Prostate gland (tissue), 2 donors: ENCODE measurements at regions not wholly inside any gene's neighbourhood (a gene's known extent, or its start where the extent isn't known, plus 50 kb on each side); places are given as distances from the start of the nearest gene placed in this dataset.

Experiments
- DNase-seq: peaks from one replicate; pipeline ENCODE4 v3.0.0-alpha.2; 2019; ENCODE audit warnings: low spot score
- H3K27ac ChIP-seq, 2 donors: fragments of 200-600 bp; sonication (generic); 2 replicates each; pipeline ENCODE4 v1.5.1; 2017 to 2019
- H3K27me3 ChIP-seq: fragments of 200-600 bp; sonication (generic); replicated peaks from 2 replicates; pipeline ENCODE4 v1.5.1; 2019; ENCODE audit not compliant: insufficient read depth
- H3K36me3 ChIP-seq, 2 donors: fragments of 200-600 bp; sonication (generic); 1 replicate in 1 of 2; 2 replicates in 1 of 2; pipeline versions ENCODE4 v1.5.1 to v1.8.1; 2017 to 2019
- H3K4me1 ChIP-seq: fragments of 200-600 bp; sonication (generic); replicated peaks from 2 replicates; pipeline ENCODE4 v1.5.1; 2019
- H3K4me3 ChIP-seq, 2 donors: fragments of 200-600 bp; sonication (generic); 2 replicates each; pipeline ENCODE4 v1.5.1; 2017 to 2019
- H3K9me3 ChIP-seq: fragments of 200-600 bp; sonication (generic); 2 replicates; pipeline ENCODE4 v1.5.1; 2017
- POLR2A ChIP-seq: fragments of 450-650 bp; IDR thresholded peaks from one replicate; pipeline ENCODE4 v1.6.1; 2016; ENCODE audit warnings: antibody characterized with exemption, mild to moderate bottlenecking
- POLR2AphosphoS5 ChIP-seq: sonication (generic); formaldehyde crosslinking; IDR thresholded peaks from one replicate; pipeline ENCODE4 v1.6.1; 2017; ENCODE audit warnings: antibody characterized with exemption
- WGBS: methylation state at CpG from one replicate; pipeline ENCODE4 v1.1.5; 2018; 5-methylcytosine and 5-hydroxymethylcytosine counted together
- intact Hi-C: fragments of 100-400 bp; cut with DNase I; formaldehyde crosslinking; loops from one replicate; pipeline ENCODE4 v1.14.2; 2022
- TF ChIP-seq, protein P1 (sequence below), 4 experiments: fragments of 200-600 bp in 2 of 4; fragments of 450-650 bp in 2 of 4; sonication (generic) in 2 of 4; IDR thresholded peaks; 1 replicate in 3 of 4; 2 replicates in 1 of 4; pipeline ENCODE4 v1.5.1; 2016 to 2019; ENCODE audit warnings: antibody characterized with exemption in 4 of 4, mild to moderate bottlenecking in 2 of 4, moderate library complexity in 2 of 4

DNA sequence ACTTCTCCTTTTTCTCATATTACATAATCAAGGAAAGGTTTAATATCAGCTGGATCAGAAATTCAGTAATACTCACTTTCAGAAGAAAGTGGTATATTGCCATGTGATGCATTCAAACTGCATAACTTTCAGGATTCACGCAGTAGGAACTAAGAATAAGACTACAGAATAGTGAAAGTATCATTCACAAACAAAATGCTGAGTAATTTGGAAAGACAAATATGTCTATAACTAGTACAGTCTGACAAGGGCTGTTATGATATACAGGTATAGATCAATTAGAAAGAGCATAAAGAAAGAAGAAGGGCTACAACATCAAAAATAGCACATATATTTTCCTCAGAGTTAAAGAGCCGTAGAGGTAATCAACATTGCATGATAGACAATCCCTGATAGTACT, 871.5 kb upstream of the TMPRSS15 start:
- H3K36me3 ChIP-seq, result no peaks in the 10 kb centered on the region
- no peak overlapping the region for H3K4me3 ChIP-seq
- TF ChIP-seq POLR2AphosphoS5 (no peak), POLR2A (no peak)
- TF ChIP-seq, protein P1, sequence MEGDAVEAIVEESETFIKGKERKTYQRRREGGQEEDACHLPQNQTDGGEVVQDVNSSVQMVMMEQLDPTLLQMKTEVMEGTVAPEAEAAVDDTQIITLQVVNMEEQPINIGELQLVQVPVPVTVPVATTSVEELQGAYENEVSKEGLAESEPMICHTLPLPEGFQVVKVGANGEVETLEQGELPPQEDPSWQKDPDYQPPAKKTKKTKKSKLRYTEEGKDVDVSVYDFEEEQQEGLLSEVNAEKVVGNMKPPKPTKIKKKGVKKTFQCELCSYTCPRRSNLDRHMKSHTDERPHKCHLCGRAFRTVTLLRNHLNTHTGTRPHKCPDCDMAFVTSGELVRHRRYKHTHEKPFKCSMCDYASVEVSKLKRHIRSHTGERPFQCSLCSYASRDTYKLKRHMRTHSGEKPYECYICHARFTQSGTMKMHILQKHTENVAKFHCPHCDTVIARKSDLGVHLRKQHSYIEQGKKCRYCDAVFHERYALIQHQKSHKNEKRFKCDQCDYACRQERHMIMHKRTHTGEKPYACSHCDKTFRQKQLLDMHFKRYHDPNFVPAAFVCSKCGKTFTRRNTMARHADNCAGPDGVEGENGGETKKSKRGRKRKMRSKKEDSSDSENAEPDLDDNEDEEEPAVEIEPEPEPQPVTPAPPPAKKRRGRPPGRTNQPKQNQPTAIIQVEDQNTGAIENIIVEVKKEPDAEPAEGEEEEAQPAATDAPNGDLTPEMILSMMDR (IDR thresholded peaks at IDR 0.05), result no peak
- no peak overlapping the region for H3K27ac ChIP-seq
- no peaks in the 10 kb centered on the region for H3K9me3 ChIP-seq
- no peak for DNase-seq
- no peaks in the 10 kb centered on the region for H3K4me1 ChIP-seq
- 84% methylated on average over 2 of the region's 2 CpGs for WGBS
- intact Hi-C loops, result no loop called here
- no peaks in the 10 kb centered on the region for H3K27me3 ChIP-seq

DNA sequence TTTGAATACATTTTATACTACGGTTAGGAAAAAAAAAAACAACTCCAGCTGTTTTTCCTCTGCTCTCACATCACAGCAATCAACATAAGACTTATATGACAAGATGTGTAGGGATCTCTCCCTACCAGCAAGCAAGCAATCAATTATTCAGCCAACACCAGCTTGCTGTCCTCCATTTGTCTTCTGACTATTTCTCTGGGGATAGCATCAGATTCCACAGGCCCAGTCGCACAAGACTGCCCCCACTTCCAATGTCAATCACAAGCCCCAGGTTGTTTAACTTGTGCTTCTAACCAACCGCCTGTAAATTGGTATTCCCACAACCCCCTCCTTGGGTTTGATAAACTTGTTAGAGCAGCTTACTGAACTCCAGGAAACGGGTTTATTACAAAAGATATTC, 873.1 kb upstream of the TMPRSS15 start:
- DNase-seq, result no peak
- Histone ChIP-seq H3K27me3 (no peaks in the 10 kb centered on the region), H3K9me3 (no peaks in the 10 kb centered on the region), H3K4me1 (no peaks in the 10 kb centered on the region), H3K4me3 (no peak overlapping the region), H3K36me3 (no peaks in the 10 kb centered on the region), H3K27ac (no peak overlapping the region)
- intact Hi-C loops, result no loop called here
- TF ChIP-seq POLR2A (no peak), POLR2AphosphoS5 (no peak)
- TF ChIP-seq, protein P1 (IDR thresholded peaks at IDR 0.05), result no peak
- WGBS, result 31% methylated on average over 4 of the region's 4 CpGs

DNA sequence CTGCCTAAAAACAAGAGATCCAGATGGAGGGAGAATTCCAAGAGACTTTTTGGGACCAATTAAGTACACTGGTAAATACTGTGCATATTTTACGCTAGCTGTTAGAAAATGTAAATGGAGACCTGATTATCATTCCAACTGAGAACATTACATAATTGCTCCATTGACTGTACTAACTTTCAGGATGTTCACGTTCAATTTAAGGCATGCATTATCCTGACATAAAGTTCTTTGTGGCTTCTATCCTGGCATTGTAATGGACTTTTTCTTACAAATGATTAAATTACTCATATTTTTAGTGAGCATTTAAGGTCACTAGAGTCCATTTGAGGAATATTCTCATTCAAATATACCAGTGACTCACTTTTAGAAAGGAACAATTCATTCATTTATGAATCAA, 883.3 kb upstream of the TMPRSS15 start:
- Histone ChIP-seq H3K27me3 (no peaks in the 10 kb centered on the region), H3K27ac (no peak overlapping the region), H3K36me3 (no peaks in the 10 kb centered on the region), H3K9me3 (no peaks in the 10 kb centered on the region), H3K4me3 (no peak overlapping the region), H3K4me1 (no peaks in the 10 kb centered on the region)
- 82% methylated on average over 2 of the region's 2 CpGs for WGBS
- intact Hi-C loops, result no loop called here
- TF ChIP-seq POLR2AphosphoS5 (no peak), POLR2A (no peak)
- TF ChIP-seq, protein P1 (IDR thresholded peaks at IDR 0.05), result no peak
- no peak for DNase-seq

DNA sequence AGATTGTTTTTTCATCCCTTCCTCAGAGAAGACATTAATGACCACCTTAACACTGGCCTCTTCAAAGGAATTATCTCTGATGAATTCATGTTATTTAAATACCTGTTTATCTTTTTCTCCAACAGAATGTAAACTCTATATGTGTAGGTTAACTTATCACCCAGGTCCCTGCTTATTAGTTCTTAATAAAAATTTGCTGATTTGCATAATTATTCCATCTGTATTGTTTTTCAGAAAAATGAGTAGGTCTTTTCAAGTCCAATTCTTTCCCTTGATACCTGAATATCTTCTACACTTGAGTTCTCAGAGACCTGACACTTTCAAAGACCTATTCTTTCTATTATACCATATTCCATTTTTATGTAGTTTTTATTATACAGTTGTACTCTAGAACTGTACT, 886.7 kb upstream of the TMPRSS15 start:
- no peak overlapping the region for H3K27ac ChIP-seq
- TF ChIP-seq POLR2A (no peak), POLR2AphosphoS5 (no peak)
- TF ChIP-seq, protein P1 (IDR thresholded peaks at IDR 0.05), result no peak
- no peak overlapping the region for H3K4me3 ChIP-seq
- no peaks in the 10 kb centered on the region for H3K9me3 ChIP-seq
- H3K36me3 ChIP-seq, result no peaks in the 10 kb centered on the region
- H3K27me3 ChIP-seq, result no peaks in the 10 kb centered on the region
- no peaks in the 10 kb centered on the region for H3K4me1 ChIP-seq
- intact Hi-C loops, result no loop called here
- no peak for DNase-seq

DNA sequence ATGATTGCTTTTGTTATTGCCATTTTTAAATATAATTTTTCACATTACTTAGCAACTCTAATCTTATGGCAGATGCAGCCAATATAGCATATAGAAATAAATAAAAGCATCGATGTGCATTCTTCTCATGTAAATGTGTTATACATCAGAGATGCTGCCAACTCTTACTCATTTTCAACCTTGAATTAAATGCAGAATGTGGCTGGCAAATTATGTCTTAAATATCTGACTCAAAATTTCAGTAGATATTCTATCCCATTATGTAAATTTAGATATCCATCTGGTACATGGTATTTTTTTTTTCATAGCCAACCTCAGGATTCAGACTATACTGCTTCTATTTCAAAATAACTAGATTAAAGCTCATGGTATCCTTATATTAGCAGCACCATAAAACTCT, 916.7 kb upstream of the TMPRSS15 start:
- TF ChIP-seq, protein P1 (IDR thresholded peaks at IDR 0.05), result no peak
- TF ChIP-seq POLR2A, result no peak
- TF ChIP-seq POLR2AphosphoS5, result no peak
- no peaks in the 10 kb centered on the region for H3K4me1 ChIP-seq
- no peak for DNase-seq
- intact Hi-C loops, result no loop called here
- H3K27me3 ChIP-seq, result no peaks in the 10 kb centered on the region
- H3K36me3 ChIP-seq, result no peaks in the 10 kb centered on the region
- no peak overlapping the region for H3K4me3 ChIP-seq
- WGBS, result 79% methylated on average over 1 of the region's 1 CpG
- H3K9me3 ChIP-seq, result no peaks in the 10 kb centered on the region
- H3K27ac ChIP-seq, result no peak overlapping the region
